ENCODE measurements at regions not wholly inside any gene's neighbourhood (a gene's known extent, or its start where the extent isn't known, plus 50 kb on each side); places are given as distances from the start of the nearest gene placed in this dataset.

- TF ChIP-seq POLR2A (IDR thresholded peaks at IDR 0.05), result no peak
- TF ChIP-seq, protein P1, sequence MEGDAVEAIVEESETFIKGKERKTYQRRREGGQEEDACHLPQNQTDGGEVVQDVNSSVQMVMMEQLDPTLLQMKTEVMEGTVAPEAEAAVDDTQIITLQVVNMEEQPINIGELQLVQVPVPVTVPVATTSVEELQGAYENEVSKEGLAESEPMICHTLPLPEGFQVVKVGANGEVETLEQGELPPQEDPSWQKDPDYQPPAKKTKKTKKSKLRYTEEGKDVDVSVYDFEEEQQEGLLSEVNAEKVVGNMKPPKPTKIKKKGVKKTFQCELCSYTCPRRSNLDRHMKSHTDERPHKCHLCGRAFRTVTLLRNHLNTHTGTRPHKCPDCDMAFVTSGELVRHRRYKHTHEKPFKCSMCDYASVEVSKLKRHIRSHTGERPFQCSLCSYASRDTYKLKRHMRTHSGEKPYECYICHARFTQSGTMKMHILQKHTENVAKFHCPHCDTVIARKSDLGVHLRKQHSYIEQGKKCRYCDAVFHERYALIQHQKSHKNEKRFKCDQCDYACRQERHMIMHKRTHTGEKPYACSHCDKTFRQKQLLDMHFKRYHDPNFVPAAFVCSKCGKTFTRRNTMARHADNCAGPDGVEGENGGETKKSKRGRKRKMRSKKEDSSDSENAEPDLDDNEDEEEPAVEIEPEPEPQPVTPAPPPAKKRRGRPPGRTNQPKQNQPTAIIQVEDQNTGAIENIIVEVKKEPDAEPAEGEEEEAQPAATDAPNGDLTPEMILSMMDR (IDR thresholded peaks at IDR 0.05), result no peak
- DNase-seq, result no peak
- H3K36me3 ChIP-seq, result no peaks in the 10 kb centered on the region
Observed at GRCh38 chr7:24406053-24406788, 122.2 kb downstream of the NPY start.

DNA sequence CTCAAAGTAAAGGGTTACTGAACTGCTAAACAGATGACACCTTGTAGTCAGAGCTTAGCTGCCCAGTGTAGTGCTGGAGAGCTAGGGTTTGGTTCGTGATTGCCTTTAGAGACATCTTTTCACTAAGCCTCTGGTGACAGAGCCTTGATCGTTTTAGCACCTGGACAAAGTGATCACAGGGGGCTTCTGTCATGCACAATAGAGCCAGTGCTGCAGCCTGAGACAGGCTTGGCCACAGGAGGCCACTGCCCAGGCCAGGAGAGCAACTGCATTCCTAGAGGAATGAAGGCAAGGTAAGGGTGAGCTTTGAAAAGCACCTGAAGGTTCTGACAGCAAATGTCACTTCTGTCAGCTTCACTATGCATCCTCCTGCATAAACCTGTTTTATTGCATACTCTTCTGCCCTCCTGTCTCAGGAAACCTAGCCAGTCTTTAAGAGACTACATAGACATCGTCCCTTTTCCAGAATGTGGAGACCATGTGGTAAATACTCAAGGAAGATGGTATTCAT lies 122.9 kb downstream of the NPY start:
- no peaks in the 10 kb centered on the region for H3K4me1 ChIP-seq
- no peak overlapping the region for H3K27ac ChIP-seq
- H3K4me3 ChIP-seq, result no peak overlapping the region
- H3K9me3 ChIP-seq, result no peaks in the 10 kb centered on the region
- TF ChIP-seq, protein P1 (IDR thresholded peaks at IDR 0.05), result no peak
- TF ChIP-seq POLR2A (IDR thresholded peaks at IDR 0.05), result no peak
- H3K27me3 ChIP-seq, result no peaks in the 10 kb centered on the region
- H3K36me3 ChIP-seq, result no peaks in the 10 kb centered on the region
- DNase-seq, result no peak

More at GRCh38 chr7:24406053-24406788, 122.2 kb downstream of the NPY start:
- Histone ChIP-seq H3K9me3 (no peaks in the 10 kb centered on the region), H3K27ac (no peak overlapping the region), H3K4me3 (no peak overlapping the region), H3K27me3 (no peaks in the 10 kb centered on the region), H3K4me1 (no peaks in the 10 kb centered on the region)

GRCh38 chr7:24407965-24408364 lies 124.0 kb downstream of the NPY start:
- no peak for DNase-seq
- H3K4me1 ChIP-seq, result no peaks in the 10 kb centered on the region
- H3K27me3 ChIP-seq, result no peaks in the 10 kb centered on the region
- no peaks in the 10 kb centered on the region for H3K36me3 ChIP-seq
- no peaks in the 10 kb centered on the region for H3K9me3 ChIP-seq
- TF ChIP-seq, protein P1 (IDR thresholded peaks at IDR 0.05), result no peak
- TF ChIP-seq POLR2A (IDR thresholded peaks at IDR 0.05), result no peak
- H3K27ac ChIP-seq, result no peak overlapping the region
- no peak overlapping the region for H3K4me3 ChIP-seq

DNA sequence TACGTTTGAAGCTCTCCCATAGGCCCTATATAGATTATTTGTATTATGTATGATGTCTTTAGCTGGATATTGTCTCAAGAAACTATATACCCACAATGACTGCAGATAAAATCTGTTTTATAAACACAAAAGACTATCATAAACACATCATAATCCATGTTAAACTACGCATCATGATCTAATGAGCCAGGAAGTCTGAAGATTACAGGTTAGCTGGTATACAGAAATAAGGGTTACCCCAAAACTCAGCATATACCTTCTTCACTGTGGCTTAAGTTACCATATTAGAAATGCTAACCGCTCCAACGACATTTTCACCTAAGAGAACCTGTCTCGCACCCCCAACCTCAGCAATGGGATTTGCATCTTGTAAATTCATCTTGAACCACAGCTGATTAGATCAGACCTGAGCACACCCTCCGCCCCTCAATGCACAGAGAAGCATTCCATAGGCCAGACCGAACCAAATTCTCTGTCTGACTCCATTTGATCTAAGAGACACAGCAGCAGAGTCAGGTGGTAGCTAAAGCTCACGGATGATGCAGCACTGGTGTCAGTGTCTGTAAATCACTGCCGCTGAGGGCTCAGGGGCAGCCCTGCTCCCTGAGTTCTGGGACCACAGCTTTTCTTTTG lies 124.9 kb downstream of the NPY start:
- Histone ChIP-seq H3K9me3 (no peaks in the 10 kb centered on the region), H3K4me1 (no peaks in the 10 kb centered on the region), H3K4me3 (no peak overlapping the region), H3K27me3 (no peaks in the 10 kb centered on the region), H3K27ac (no peak overlapping the region), H3K36me3 (no peaks in the 10 kb centered on the region)
- TF ChIP-seq, protein P1 (IDR thresholded peaks at IDR 0.05), result no peak
- no peak for TF ChIP-seq POLR2A (IDR thresholded peaks at IDR 0.05)
- no peak for DNase-seq

DNA sequence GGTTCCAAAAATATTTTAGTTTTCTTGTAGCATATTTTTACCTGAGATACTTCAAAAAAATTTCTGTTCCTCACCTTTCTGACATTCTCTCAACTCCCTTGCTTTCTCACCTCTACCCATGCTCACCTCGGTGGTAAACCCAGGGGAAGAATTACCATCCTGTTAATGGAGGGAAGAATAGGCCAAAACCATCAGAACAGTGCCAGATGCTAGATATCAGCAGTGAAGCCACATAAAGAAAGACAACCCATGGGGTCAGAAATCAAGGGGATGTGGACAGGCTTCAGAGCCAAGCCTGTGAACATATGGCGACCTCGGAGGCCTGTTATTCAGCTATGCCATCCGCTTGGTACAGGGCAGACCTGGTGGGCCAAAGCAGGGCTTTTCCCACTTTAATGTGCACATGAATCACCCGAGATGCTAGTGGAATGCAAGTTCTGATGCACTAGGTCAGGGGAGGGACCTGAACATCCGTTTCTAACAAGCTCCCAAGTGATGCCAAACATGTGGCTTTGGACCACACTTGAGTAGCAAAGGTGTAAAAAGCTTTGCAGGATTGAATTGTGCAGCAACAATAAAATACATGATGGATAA lies 125.5 kb downstream of the NPY start:
- Histone ChIP-seq H3K4me3 (no peak overlapping the region), H3K27me3 (no peaks in the 10 kb centered on the region), H3K9me3 (no peaks in the 10 kb centered on the region), H3K36me3 (no peaks in the 10 kb centered on the region), H3K27ac (no peak overlapping the region), H3K4me1 (no peaks in the 10 kb centered on the region)
- DNase-seq, result no peak
- no peak for TF ChIP-seq POLR2A (IDR thresholded peaks at IDR 0.05)
- TF ChIP-seq, protein P1 (IDR thresholded peaks at IDR 0.05), result no peak
